OCI-LY7 (cell line): ENCODE measurements at regions not wholly inside any gene's neighbourhood (a gene's known extent, or its start where the extent isn't known, plus 50 kb on each side); places are given as distances from the start of the nearest gene placed in this dataset.
"Not testable (repeated sequence)": the region's sequence is repeated elsewhere in the genome, so short reads cannot be mapped to it uniquely, and the experiment has no call there.

Experiments used
- EZH2phosphoT487 ChIP-seq: fragments of 200-600 bp; sonication (generic); IDR thresholded peaks from 2 replicates; pipeline ENCODE4 v1.6.1; 2018; ENCODE audit warnings: low read depth, borderline replicate concordance, mild to moderate bottlenecking, mixed run types, antibody characterized with exemption, low read length, moderate library complexity, mixed read lengths
- TF ChIP-seq, protein P1 (sequence below): fragments of 200-600 bp; sonication (generic); conservative IDR thresholded peaks from 2 replicates; pipeline ENCODE4 v1.5.1; 2014; ENCODE audit warnings: mild to moderate bottlenecking, antibody characterized with exemption, low read length, moderate library complexity, mixed read lengths

DNA sequence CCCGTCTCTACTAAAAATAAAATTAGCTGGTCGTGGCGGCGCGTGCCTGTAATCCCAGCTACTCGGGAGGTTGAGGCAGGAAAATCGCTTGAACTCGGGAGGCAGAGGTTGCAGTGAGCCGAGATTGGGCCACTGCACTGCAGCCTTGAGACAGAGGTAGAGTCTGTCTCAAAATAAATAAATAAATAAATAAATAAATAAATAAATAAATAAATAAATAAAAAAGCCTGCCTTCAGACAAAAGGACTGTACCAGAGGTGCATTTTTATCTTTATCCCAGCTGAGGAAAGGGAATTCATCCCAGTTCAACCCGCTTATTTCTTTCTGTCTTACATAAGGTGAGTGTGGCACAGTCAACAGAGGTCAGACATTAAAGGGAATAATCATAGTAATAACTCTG lies 141.6 kb upstream of the ZNF804A start:
- TF ChIP-seq, protein P1, sequence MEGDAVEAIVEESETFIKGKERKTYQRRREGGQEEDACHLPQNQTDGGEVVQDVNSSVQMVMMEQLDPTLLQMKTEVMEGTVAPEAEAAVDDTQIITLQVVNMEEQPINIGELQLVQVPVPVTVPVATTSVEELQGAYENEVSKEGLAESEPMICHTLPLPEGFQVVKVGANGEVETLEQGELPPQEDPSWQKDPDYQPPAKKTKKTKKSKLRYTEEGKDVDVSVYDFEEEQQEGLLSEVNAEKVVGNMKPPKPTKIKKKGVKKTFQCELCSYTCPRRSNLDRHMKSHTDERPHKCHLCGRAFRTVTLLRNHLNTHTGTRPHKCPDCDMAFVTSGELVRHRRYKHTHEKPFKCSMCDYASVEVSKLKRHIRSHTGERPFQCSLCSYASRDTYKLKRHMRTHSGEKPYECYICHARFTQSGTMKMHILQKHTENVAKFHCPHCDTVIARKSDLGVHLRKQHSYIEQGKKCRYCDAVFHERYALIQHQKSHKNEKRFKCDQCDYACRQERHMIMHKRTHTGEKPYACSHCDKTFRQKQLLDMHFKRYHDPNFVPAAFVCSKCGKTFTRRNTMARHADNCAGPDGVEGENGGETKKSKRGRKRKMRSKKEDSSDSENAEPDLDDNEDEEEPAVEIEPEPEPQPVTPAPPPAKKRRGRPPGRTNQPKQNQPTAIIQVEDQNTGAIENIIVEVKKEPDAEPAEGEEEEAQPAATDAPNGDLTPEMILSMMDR = not testable (repeated sequence)
- not testable (repeated sequence) for TF ChIP-seq EZH2phosphoT487
